Cortex of kidney (tissue), 1 donor: ENCODE measurements at regions not wholly inside any gene's neighbourhood (a gene's known extent, or its start where the extent isn't known, plus 50 kb on each side); places are given as distances from the start of the nearest gene placed in this dataset.

ENCODE experiments used
- DNase-seq: peaks from one replicate; lab custom pipeline; 2025; lab: John Stamatoyannopoulos, UW

GRCh38 chr5:8907168-8907868 lies 638.6 kb downstream of the SEMA5A start:
- DNase-seq = no peak

- no peak for DNase-seq
These were observed 637.7 kb downstream of the SEMA5A start for GRCh38 chr5:8908055-8908683.

- no peak for DNase-seq
These were observed 633.8 kb downstream of the SEMA5A start for GRCh38 chr5:8912106-8912505.

- no peak for DNase-seq
These were observed 632.4 kb downstream of the SEMA5A start for GRCh38 chr5:8913522-8913921.

GRCh38 chr5:8919096-8919495 lies 626.8 kb downstream of the SEMA5A start:
- no peak for DNase-seq

GRCh38 chr5:8923526-8923925 lies 622.3 kb downstream of the SEMA5A start:
- DNase-seq = no peak

- no peak for DNase-seq
These were observed 621.7 kb downstream of the SEMA5A start for GRCh38 chr5:8924054-8924793.

GRCh38 chr5:8930021-8930420 lies 615.9 kb downstream of the SEMA5A start:
- no peak for DNase-seq

GRCh38 chr5:8934455-8934854 lies 611.4 kb downstream of the SEMA5A start:
- no peak for DNase-seq

- DNase-seq = no peak
These were observed 604.9 kb downstream of the SEMA5A start for GRCh38 chr5:8940934-8941333.

- no peak for DNase-seq
These were observed 602.6 kb downstream of the SEMA5A start for GRCh38 chr5:8943301-8943700.

- no peak for DNase-seq
These were observed 601.9 kb downstream of the SEMA5A start for GRCh38 chr5:8944005-8944404.

- no peak for DNase-seq
These were observed 599.9 kb downstream of the SEMA5A start for GRCh38 chr5:8945972-8946371.

- DNase-seq = no peak
These were observed 596.0 kb downstream of the SEMA5A start for GRCh38 chr5:8949908-8950307.

GRCh38 chr5:8952147-8952546 lies 593.7 kb downstream of the SEMA5A start:
- DNase-seq = no peak

GRCh38 chr5:8953016-8953415 lies 592.9 kb downstream of the SEMA5A start:
- DNase-seq = no peak

- no peak for DNase-seq
These were observed 591.9 kb downstream of the SEMA5A start for GRCh38 chr5:8953911-8954438.

GRCh38 chr5:8954801-8955200 lies 591.1 kb downstream of the SEMA5A start:
- DNase-seq = no peak

GRCh38 chr5:8956659-8957058 lies 589.2 kb downstream of the SEMA5A start:
- no peak for DNase-seq

- no peak for DNase-seq
These were observed 587.3 kb downstream of the SEMA5A start for GRCh38 chr5:8958602-8959001.

- DNase-seq = no peak
These were observed 584.7 kb downstream of the SEMA5A start for GRCh38 chr5:8961219-8961618.

- no peak for DNase-seq
These were observed 583.9 kb downstream of the SEMA5A start for GRCh38 chr5:8961956-8962355.

- no peak for DNase-seq
These were observed 564.9 kb downstream of the SEMA5A start for GRCh38 chr5:8981016-8981415.
